CD4-positive, alpha-beta T cell treated with Interferon alpha-2 for 1 hour (primary cell): ENCODE measurements at regions not wholly inside any gene's neighbourhood (a gene's known extent, or its start where the extent isn't known, plus 50 kb on each side); places are given as distances from the start of the nearest gene placed in this dataset.
"Not testable (repeated sequence)": the region's sequence is repeated elsewhere in the genome, so short reads cannot be mapped to it uniquely, and the experiment has no call there.

ENCODE experiments used
- DNase-seq, 2 donors: peaks; one replicate each; pipeline ENCODE4 v3.0.0-alpha.2; 2020 to 2022

- no peak for DNase-seq
Measured at GRCh38 chr6:19342616-19343015, 494.6 kb upstream of the ID4 start.

- DNase-seq: no peak
Measured at GRCh38 chr6:19349429-19349828, 487.7 kb upstream of the ID4 start.

- no peak for DNase-seq
Measured at GRCh38 chr6:19354181-19354580, 483.0 kb upstream of the ID4 start.

- DNase-seq: no peak
Measured at GRCh38 chr6:19356692-19357091, 480.5 kb upstream of the ID4 start.

GRCh38 chr6:19362396-19362795, 474.8 kb upstream of the ID4 start:
- no peak for DNase-seq

GRCh38 chr6:19368511-19368910, 468.7 kb upstream of the ID4 start:
- DNase-seq: no peak

GRCh38 chr6:19369785-19370184, 467.4 kb upstream of the ID4 start:
- no peak for DNase-seq

- DNase-seq: no peak
Measured at GRCh38 chr6:19370831-19371230, 466.3 kb upstream of the ID4 start.

GRCh38 chr6:19375613-19376012, 461.6 kb upstream of the ID4 start:
- no peak for DNase-seq

GRCh38 chr6:19377722-19378121, 459.4 kb upstream of the ID4 start:
- DNase-seq: no peak

- no peak for DNase-seq
Measured at GRCh38 chr6:19380293-19380692, 456.9 kb upstream of the ID4 start.

- DNase-seq: no peak
Measured at GRCh38 chr6:19382676-19383075, 454.5 kb upstream of the ID4 start.

GRCh38 chr6:19391926-19392325, 445.2 kb upstream of the ID4 start:
- DNase-seq: no peak

- no peak for DNase-seq
Measured at GRCh38 chr6:19394051-19394450, 443.1 kb upstream of the ID4 start.

- no peak for DNase-seq
Measured at GRCh38 chr6:19394687-19395086, 442.5 kb upstream of the ID4 start.

GRCh38 chr6:19395316-19395715, 441.9 kb upstream of the ID4 start:
- DNase-seq: no peak

GRCh38 chr6:19399406-19399805, 437.8 kb upstream of the ID4 start:
- no peak for DNase-seq

- DNase-seq: not testable (repeated sequence)
Measured at GRCh38 chr6:19404884-19405283, 432.3 kb upstream of the ID4 start.

GRCh38 chr6:19408331-19408730, 428.8 kb upstream of the ID4 start:
- DNase-seq: no peak

GRCh38 chr6:19410481-19410880, 426.7 kb upstream of the ID4 start:
- DNase-seq: no peak

- DNase-seq: no peak
Measured at GRCh38 chr6:19413323-19413722, 423.8 kb upstream of the ID4 start.

- no peak for DNase-seq
Measured at GRCh38 chr6:19415605-19416326, 421.4 kb upstream of the ID4 start.

- no peak for DNase-seq
Measured at GRCh38 chr6:19416811-19417210, 420.4 kb upstream of the ID4 start.

GRCh38 chr6:19417713-19418112, 419.5 kb upstream of the ID4 start:
- DNase-seq: no peak

- no peak for DNase-seq
Measured at GRCh38 chr6:19424853-19425252, 412.3 kb upstream of the ID4 start.
